ENCODE measurements at regions not wholly inside any gene's neighbourhood (a gene's known extent, or its start where the extent isn't known, plus 50 kb on each side); places are given as distances from the start of the nearest gene placed in this dataset.
"Not testable (repeated sequence)": the region's sequence is repeated elsewhere in the genome, so short reads cannot be mapped to it uniquely, and the experiment has no call there.

- no peak for DNase-seq
Measured at GRCh38 chr14:71242237-71242748, 335.0 kb downstream of the PCNX1 start.

DNA sequence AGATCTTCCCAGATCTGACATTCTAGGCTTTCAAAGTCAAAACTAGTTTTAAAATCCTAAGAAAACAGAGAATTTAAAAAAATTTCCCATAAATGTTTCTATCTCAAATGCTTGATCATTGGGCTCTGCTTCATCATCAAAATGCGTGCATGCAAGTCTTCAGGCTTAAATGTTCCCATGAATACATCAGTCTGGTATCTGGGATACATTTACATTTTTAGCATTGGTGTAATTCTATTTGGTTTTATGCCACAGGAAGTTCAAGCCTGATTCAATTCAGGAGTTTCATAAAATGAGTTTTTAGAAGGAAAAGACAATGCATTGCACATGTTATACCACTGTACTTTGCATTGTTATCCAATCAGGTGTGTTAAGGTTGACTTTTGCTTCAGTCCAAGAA is 336.4 kb downstream of the PCNX1 start:
- DNase-seq: no peak

DNA sequence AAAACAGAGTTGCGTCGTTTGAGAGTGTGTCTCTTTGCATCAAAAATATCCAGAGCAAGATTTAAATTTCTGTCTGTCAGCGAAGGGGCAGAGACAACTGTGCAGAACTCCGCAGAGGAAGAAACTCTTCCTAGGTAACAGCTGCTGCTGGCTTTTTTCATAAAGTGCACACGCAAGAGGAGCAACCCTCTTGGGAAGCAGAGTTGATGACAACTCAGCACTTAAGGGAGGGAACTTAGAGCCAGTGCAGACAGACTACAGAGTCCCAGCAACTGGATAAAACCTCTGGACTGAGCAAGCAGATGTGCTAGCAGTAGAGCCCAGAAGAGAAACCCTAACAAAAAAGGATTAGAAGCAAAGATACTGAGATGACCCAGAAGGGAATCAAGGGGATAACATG is 337.1 kb downstream of the PCNX1 start:
- no peak for DNase-seq

DNA sequence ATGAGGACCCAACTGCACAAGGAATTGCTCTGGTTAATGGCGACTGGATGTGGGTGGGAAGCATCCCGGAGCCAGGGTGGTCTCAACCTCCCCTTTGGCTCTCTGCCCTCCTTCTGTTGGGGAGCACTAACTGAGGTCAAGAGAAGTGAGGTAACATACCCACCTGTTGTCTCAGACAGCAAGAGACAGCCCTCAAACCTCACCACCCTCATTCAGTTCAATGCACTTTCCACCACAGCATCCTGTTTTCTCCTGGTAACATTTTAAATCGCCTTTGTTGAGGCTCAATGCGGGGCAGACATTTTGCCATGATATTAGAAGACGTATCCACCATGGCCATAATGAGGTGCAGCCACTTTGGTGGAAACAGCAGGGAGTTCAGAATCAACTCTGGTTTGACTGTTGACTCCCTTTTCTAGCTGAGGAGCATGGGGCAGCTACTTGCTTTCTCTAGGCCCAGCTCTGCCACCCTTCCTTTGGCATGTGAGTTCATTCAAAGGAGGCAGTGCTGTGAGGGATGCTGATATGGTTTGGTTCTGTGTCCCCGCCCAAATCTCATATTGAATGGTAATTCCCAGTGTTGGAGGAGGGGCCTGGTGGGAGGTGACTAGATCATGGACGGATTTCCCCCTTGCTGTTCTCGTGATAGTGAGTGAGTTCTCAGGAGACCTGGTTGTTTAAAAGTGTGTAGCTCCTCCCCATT is 338.6 kb downstream of the PCNX1 start:
- no peak for DNase-seq

DNA sequence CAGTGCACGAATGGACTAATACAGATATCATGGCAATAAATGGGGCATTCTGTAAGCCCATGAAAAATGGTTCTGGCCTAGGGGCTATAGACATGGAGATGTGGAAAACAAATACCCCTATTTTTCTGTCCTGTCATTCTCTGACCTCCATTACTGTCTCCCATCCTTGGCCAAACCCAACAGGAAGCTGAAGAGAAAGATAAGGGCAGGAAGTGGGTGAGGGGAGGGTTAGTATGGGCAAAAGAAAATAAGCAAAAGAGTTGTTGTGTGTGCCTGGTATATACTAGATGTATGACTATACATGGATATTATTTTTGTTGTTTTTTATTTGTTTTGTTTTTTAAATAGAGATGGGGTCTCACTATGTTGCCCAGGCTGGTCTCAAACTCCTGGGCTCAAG is 339.3 kb downstream of the PCNX1 start:
- no peak for DNase-seq

DNA sequence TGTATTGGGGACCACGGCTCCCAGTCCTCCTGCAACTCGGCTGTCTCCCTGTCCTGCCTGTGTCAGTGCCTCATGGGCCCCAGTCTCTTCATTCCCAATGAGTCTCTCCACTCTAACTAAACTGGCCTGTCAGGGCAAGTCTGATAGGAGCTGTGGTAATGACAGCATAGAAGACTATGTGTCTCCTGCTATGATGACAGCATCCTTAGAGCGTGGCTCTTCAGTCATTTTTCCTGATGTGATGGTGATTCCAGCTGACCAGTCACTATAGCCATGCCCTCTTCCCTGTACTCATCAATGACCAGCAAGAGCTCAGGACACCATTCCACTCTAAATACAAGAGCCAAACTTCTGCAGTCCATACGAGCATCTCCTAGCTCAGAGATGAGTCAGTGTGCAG is 339.8 kb downstream of the PCNX1 start:
- no peak for DNase-seq

GRCh38 chr14:71248194-71248593 is 340.9 kb downstream of the PCNX1 start:
- DNase-seq: no peak

DNA sequence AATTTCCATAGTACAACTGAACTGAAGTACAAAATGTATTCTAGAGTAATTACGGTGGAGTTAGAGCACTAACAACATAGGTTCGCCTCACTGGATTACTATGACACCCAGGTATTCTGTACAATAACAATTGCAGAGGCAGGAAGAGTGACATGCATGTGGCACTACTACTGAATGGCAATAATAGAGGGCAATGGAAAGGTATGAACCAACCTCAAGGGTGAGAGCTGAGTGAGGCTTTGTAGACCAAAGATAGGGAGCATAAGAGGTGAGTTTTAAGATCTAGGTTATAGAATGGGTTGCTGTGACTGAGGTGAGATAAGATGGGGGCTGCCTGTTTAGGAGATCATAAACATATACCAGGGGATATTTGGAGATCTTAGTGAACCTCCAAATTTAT is 343.1 kb downstream of the PCNX1 start:
- DNase-seq: no peak

DNA sequence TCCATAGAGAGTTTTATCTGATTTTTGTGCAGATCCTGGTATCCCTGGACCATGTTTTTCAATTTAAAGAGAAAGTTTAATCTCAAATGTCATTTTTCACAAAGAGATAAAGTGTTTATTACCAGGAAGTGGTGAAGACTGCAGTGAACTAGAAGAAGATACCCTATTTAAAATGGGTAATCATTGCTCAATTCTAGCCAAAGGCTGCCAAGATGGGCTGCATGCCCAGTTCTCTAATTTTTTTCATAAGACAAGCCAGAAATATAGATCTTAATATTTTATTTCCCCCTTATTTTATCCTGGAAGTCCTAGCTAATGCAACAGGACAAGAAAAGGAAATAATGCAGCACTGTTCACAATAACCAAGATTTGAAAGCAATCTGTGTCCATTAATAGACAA is 343.5 kb downstream of the PCNX1 start:
- no peak for DNase-seq

GRCh38 chr14:71254091-71254719 is 346.9 kb downstream of the PCNX1 start:
- DNase-seq: not testable (repeated sequence)

- DNase-seq: no peak
Measured at GRCh38 chr14:71261206-71261605, 353.9 kb downstream of the PCNX1 start.

- no peak for DNase-seq
Measured at GRCh38 chr14:71262441-71262840, 355.2 kb downstream of the PCNX1 start.

DNA sequence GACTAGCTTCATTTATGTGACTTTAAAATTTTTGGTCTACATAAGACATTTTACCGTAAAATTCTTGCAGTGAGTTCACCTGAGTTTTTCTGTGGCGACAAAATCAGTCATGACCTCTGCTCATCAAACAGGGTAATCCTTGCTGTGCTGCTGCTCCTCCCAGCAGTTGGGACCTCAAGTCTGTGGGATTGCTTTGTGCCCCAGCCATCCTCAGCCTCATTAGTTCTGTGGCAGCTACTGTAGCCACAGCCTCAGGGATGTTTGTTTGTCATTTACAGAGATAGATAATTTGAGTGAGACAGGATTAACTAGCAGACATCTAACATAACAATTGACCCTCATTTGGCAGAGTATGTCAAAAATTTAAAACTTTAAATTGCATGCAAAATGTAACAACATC is 357.0 kb downstream of the PCNX1 start:
- DNase-seq: no peak

DNA sequence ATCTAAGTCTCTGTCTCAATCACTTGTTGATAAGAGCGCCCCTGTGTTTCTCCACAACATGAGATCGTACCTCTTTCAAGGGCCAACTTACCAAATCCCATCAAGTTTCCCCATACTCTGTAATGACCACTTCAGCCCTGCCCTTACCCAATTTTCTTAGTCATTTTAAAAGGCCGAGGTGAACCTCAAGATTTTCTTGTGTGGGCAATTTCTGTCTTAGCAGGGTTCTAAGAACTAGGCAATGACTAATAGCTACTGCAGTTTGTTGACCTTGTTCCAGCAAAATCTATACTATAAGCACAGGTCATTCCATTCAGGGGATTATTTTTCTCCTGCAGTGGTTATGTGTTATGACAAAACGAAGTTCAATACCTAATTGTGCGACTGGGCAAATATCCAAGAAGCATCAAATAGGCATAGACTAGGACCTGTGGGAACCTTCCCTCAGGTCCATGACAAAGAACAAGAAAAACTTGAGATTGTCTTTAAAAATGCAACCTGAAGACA is 359.8 kb downstream of the PCNX1 start:
- no peak for DNase-seq

DNA sequence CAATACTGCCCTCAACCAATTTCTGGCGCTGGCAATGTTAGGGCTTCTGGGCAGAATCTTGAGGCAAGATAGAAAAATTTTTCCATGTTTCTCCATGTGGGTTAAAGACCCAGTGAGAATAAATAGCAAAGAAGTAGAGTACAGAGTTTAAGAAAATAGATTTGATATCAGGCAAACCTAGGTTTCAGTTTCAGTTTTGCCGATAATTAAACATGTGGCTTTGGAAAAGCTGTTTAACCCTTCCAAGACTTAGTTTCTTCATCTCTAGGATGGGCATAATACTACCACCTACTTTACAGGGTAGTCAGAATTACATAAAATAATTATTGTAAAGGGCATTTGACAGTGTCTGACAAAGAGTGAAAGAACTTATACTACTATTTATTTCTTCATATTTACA is 360.4 kb downstream of the PCNX1 start:
- DNase-seq: no peak

DNA sequence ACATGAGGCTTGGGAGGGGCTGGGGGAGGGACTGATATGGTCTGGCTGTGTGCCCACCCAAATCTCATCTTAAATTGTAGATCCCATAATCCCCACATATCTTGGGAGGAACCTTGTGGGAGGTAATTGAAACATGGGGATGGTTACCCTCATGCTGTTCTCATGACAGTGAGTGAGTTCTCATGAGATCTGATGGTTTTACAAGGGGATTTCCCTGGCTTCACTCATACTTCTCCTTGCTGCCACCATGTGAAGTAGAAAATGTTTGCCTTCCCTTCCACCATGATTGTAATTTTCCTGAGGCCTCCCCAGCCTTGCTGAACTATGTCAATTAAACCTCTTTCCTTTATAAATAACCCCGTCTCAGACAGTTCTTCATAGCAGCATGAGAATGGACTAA is 362.9 kb downstream of the PCNX1 start:
- DNase-seq: no peak

- no peak for DNase-seq
Measured at GRCh38 chr14:71271166-71271945, 364.1 kb downstream of the PCNX1 start.

- DNase-seq: no peak
Measured at GRCh38 chr14:71273366-71273765, 366.1 kb downstream of the PCNX1 start.

GRCh38 chr14:71284048-71284447 is 376.8 kb downstream of the PCNX1 start:
- DNase-seq: no peak

GRCh38 chr14:71286126-71286525 is 378.9 kb downstream of the PCNX1 start:
- no peak for DNase-seq

DNA sequence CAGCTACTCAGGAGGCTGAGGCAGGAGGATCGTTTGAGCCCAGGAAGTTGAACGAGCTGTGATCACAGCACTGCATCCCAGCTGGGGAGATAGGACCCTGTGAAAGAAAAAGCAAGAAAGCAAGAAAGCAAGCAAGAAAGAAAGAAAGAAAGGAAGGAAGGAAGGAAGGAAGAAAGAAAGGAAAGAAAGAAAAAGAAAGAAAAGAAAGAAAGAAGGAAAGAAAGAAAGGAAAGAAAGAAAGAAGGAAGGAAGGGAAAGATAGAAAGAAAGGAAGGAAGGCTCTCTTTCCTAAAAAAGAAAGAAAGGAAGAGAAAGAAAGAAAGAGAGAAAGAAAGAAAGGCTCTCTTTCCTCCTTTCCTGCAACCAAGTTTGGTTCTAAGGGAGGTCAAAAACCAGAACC is 380.3 kb downstream of the PCNX1 start:
- DNase-seq: no peak

- no peak for DNase-seq
Measured at GRCh38 chr14:71289536-71289935, 382.3 kb downstream of the PCNX1 start.

- DNase-seq: no peak
Measured at GRCh38 chr14:71290301-71290700, 383.0 kb downstream of the PCNX1 start.

GRCh38 chr14:71290960-71291466 is 383.8 kb downstream of the PCNX1 start:
- DNase-seq: no peak
